GM21423 (cell line): ENCODE measurements at regions not wholly inside any gene's neighbourhood (a gene's known extent, or its start where the extent isn't known, plus 50 kb on each side); places are given as distances from the start of the nearest gene placed in this dataset.

Experiments used
- ATAC-seq: cut with Tn5 transposase; IDR thresholded peaks from one replicate; pipeline ENCODE4 v1.9.1; 2021; ENCODE audit warnings: mild to moderate bottlenecking, moderate library complexity; ENCODE audit not compliant: unreplicated experiment

- ATAC-seq, result no peak
These were observed 352.2 kb upstream of the CPEB2 start for GRCh38 chr4:14650127-14650526.

- ATAC-seq, result no peak
These were observed 349.8 kb upstream of the CPEB2 start for GRCh38 chr4:14652522-14652921.

- ATAC-seq, result no peak
These were observed 348.9 kb upstream of the CPEB2 start for GRCh38 chr4:14653338-14653737.

- no peak for ATAC-seq
These were observed 343.0 kb upstream of the CPEB2 start for GRCh38 chr4:14659286-14659685.

GRCh38 chr4:14667624-14668151, 334.6 kb upstream of the CPEB2 start:
- ATAC-seq, result no peak

- no peak for ATAC-seq
These were observed 334.0 kb upstream of the CPEB2 start for GRCh38 chr4:14668296-14668695.

- ATAC-seq, result no peak
These were observed 332.9 kb upstream of the CPEB2 start for GRCh38 chr4:14669371-14669770.

- ATAC-seq, result no peak
These were observed 331.1 kb upstream of the CPEB2 start for GRCh38 chr4:14671146-14671545.

GRCh38 chr4:14675279-14675985, 326.8 kb upstream of the CPEB2 start:
- ATAC-seq, result no peak

- ATAC-seq, result no peak
These were observed 322.4 kb upstream of the CPEB2 start for GRCh38 chr4:14679906-14680305.

GRCh38 chr4:14681330-14681729, 321.0 kb upstream of the CPEB2 start:
- no peak for ATAC-seq

- no peak for ATAC-seq
These were observed 308.6 kb upstream of the CPEB2 start for GRCh38 chr4:14693728-14694127.

- ATAC-seq, result no peak
These were observed 307.0 kb upstream of the CPEB2 start for GRCh38 chr4:14695095-14695845.

GRCh38 chr4:14700083-14700482, 302.2 kb upstream of the CPEB2 start:
- no peak for ATAC-seq

- ATAC-seq, result no peak
These were observed 301.7 kb upstream of the CPEB2 start for GRCh38 chr4:14700544-14700943.

- no peak for ATAC-seq
These were observed 300.9 kb upstream of the CPEB2 start for GRCh38 chr4:14701389-14701788.

GRCh38 chr4:14701896-14702295, 300.4 kb upstream of the CPEB2 start:
- no peak for ATAC-seq

- ATAC-seq, result no peak
These were observed 293.7 kb upstream of the CPEB2 start for GRCh38 chr4:14708574-14708973.

GRCh38 chr4:14711259-14711658, 291.0 kb upstream of the CPEB2 start:
- ATAC-seq, result no peak

GRCh38 chr4:14716691-14717090, 285.6 kb upstream of the CPEB2 start:
- no peak for ATAC-seq

GRCh38 chr4:14719053-14719452, 283.2 kb upstream of the CPEB2 start:
- no peak for ATAC-seq

GRCh38 chr4:14726441-14726840, 275.8 kb upstream of the CPEB2 start:
- ATAC-seq, result no peak
